HepG2 (cell line): ENCODE measurements at regions not wholly inside any gene's neighbourhood (a gene's known extent, or its start where the extent isn't known, plus 50 kb on each side); places are given as distances from the start of the nearest gene placed in this dataset.

Source experiments
- ATAC-seq: fragments of 200-7000 bp; cut with Tn5 transposase; 3 replicates; pipeline ENCODE4 v1.9.1; 2020; ENCODE audit warnings: mild to moderate bottlenecking, moderate library complexity
- BruUV-seq: library from RNA; stranded (reverse); fragments of 400-500 nt; replicated peaks from 2 replicates; lab custom pipeline; 2021; lab: Mats Ljungman, UMichigan
- CTCF ChIA-PET: fragments of 300-600 bp; formaldehyde crosslinking; extraction: SDS; loops from one replicate; lab custom pipeline; 2021; ENCODE audit warnings: low total read pairs, inconsistent platforms, low intra/inter-chr PET ratio; lab: Yijun Ruan, JAX
- POLR2A ChIA-PET: fragments of 350-600 bp; sonication (Branson Sonifier 250); formaldehyde crosslinking; loops from one replicate; lab custom pipeline; 2020; ENCODE audit warnings: antibody characterized with exemption, inconsistent platforms; lab: Yijun Ruan, JAX
- DNase-seq: peaks from one replicate; pipeline ENCODE4 v3.0.0-alpha.2; 2015; ENCODE audit warnings: low spot score
- FAIRE-seq: peaks from 3 replicates; lab custom pipeline; 2011; peaks lifted over from hg19 to GRCh38; lab: Jason Lieb, UNC
- H2AFZ ChIP-seq: one replicate; pipeline ENCODE4 v1.6.1; 2011; ENCODE audit warnings: low read length, inconsistent platforms
- H3K27ac ChIP-seq: fragments of 300-600 bp; 3 replicates; pipeline ENCODE4 v1.8.0; 2011; ENCODE audit warnings: mixed run types, mild to moderate bottlenecking, mixed read lengths, low read length, inconsistent platforms; ENCODE audit not compliant: insufficient read depth; ENCODE audit errors: extremely low read length
- H3K27me3 ChIP-seq, 2 experiments: fragments of 200-600 bp in 1 of 2; 2 replicates in 1 of 2; 3 replicates in 1 of 2; pipeline versions ENCODE4 v1.6.0 to v1.8.0; 2011; ENCODE audit warnings: low read length in 2 of 2, mild to moderate bottlenecking in 2 of 2, moderate library complexity in 2 of 2, inconsistent platforms in 1 of 2; ENCODE audit not compliant: insufficient read depth in 2 of 2, control insufficient read depth in 1 of 2
- H3K36me3 ChIP-seq, 2 experiments: fragments of 200-600 bp in 1 of 2; replicated peaks in 1 of 2; 2 replicates in 1 of 2; 3 replicates in 1 of 2; pipeline versions ENCODE4 v1.5.1 to v1.8.0; 2011; ENCODE audit warnings: low read length in 2 of 2, inconsistent platforms in 1 of 2; ENCODE audit not compliant: insufficient read depth in 2 of 2, control insufficient read depth in 1 of 2
- H3K4me1 ChIP-seq: 2 replicates; pipeline ENCODE4 v1.5.1; 2012; ENCODE audit warnings: low read length, inconsistent platforms; ENCODE audit not compliant: insufficient read depth
- H3K4me2 ChIP-seq: 2 replicates; pipeline ENCODE4 v1.6.0; 2011; ENCODE audit warnings: low read depth, low read length, inconsistent platforms
- H3K4me3 ChIP-seq, 3 experiments: fragments of 200-600 bp in 1 of 3; sonication (generic), shearing (Covaris generic) in 1 of 3; replicated peaks in 1 of 3; 2 replicates each; pipeline ENCODE4 v1.5.1; 2011 to 2016; ENCODE audit warnings: low read length in 3 of 3, inconsistent platforms in 2 of 3, low read depth in 2 of 3, mild to moderate bottlenecking in 2 of 3, control low read depth in 1 of 3, mixed read lengths in 1 of 3; ENCODE audit not compliant: insufficient read depth in 1 of 3
- H3K79me2 ChIP-seq: one replicate; pipeline ENCODE4 v1.6.1; 2011; ENCODE audit warnings: low read length, inconsistent platforms; ENCODE audit not compliant: insufficient read depth
- H3K9ac ChIP-seq: 2 replicates; pipeline ENCODE4 v1.6.0; 2011; ENCODE audit warnings: mild to moderate bottlenecking, low read depth, low read length, inconsistent platforms; ENCODE audit not compliant: insufficient read depth
- H3K9me3 ChIP-seq: 2 replicates; pipeline ENCODE4 v1.5.1; 2012; ENCODE audit warnings: mild to moderate bottlenecking, low read length
- H4K20me1 ChIP-seq: 2 replicates; pipeline ENCODE4 v1.6.0; 2011; ENCODE audit warnings: inconsistent platforms, mild to moderate bottlenecking, low read length, moderate library complexity; ENCODE audit not compliant: insufficient read depth
- PHF5A ChIP-seq: IDR thresholded peaks from one replicate; pipeline ENCODE4 v1.6.1; 2018; ENCODE audit warnings: low read depth, missing genetic modification reagents; ENCODE audit not compliant: unreplicated experiment
- ZGPAT ChIP-seq: IDR thresholded peaks from 2 replicates; pipeline ENCODE4 v1.6.1; 2016; ENCODE audit warnings: mild to moderate bottlenecking
- ZNF225 ChIP-seq: sonication (generic); formaldehyde crosslinking; IDR thresholded peaks from 2 replicates; pipeline ENCODE4 v1.4.0; 2020; ENCODE audit warnings: mild to moderate bottlenecking, missing genetic modification reagents
- ZNF318 ChIP-seq: sonication (generic); formaldehyde crosslinking; IDR thresholded peaks from 2 replicates; pipeline ENCODE4 v1.4.0; 2020; ENCODE audit warnings: mild to moderate bottlenecking, missing genetic modification reagents
- WGBS: methylation state at CpG from one replicate; pipeline ENCODE4 v1.1.6; 2017; ENCODE audit warnings: low lambda C conversion rate; 5-methylcytosine and 5-hydroxymethylcytosine counted together
- in situ Hi-C: cut with HindIII; loops from 2 replicates; pipeline ENCODE4 v1.10.0; 2017; ENCODE audit warnings: low pct_unique_long_range_greater_than_20kb; ENCODE audit not compliant: extremely low pct_ligation_motif_present
- intact Hi-C: fragments of 100-400 bp; cut with micrococcal nuclease; formaldehyde crosslinking; loops from one replicate; pipeline ENCODE4 v1.10.0; 2022; ENCODE audit not compliant: unreplicated experiment

GRCh38 chr15:38090678-38091077, 156.2 kb downstream of the TMCO5A start:
- Histone ChIP-seq H2AFZ (no peak overlapping the region), H3K4me3 (no peak overlapping the region), H3K4me1 (no peaks in the 10 kb centered on the region), H3K27ac (no peak overlapping the region), H4K20me1 (no peaks in the 10 kb centered on the region), H3K79me2 (no peaks in the 10 kb centered on the region), H3K9ac (no peak overlapping the region), H3K36me3 (no peaks in the 10 kb centered on the region), H3K4me2 (no peak overlapping the region), H3K27me3 (no peaks in the 10 kb centered on the region), H3K9me3 (no peaks in the 10 kb centered on the region)
- TF ChIP-seq ZGPAT (CRISPR knock-in tag) (no peak), ZNF225 (CRISPR knock-in tag) (no peak), PHF5A (CRISPR knock-in tag) (no peak), ZNF318 (no peak)
- DNase-seq (no peak), FAIRE-seq (no peak), ATAC-seq (no peak)
- WGBS: 0% methylated on average over 3 of the region's 3 CpGs
- ChIA-PET POLR2A (no interaction called here), CTCF (no interaction called here)
- in situ Hi-C loops: no loop called here
- intact Hi-C loops: no loop called here
- no TSS peak for BruUV-seq
